Mesothelial cell of epicardium (in vitro differentiated cells): ENCODE measurements at regions not wholly inside any gene's neighbourhood (a gene's known extent, or its start where the extent isn't known, plus 50 kb on each side); places are given as distances from the start of the nearest gene placed in this dataset.

ENCODE experiments used
- DNase-seq, 2 experiments: peaks; one replicate each; pipeline ENCODE4 v3.0.0; 2021; ENCODE audit warnings: low spot score in 2 of 2; ENCODE audit not compliant: unreplicated experiment in 2 of 2
- H3K27ac Mint-ChIP-seq: 2 replicates; pipeline ENCODE4 v1.8.0; 2021; ENCODE audit warnings: mixed read lengths
- H3K27me3 Mint-ChIP-seq: 2 replicates; pipeline ENCODE4 v1.8.0; 2021; ENCODE audit warnings: low read depth, mixed read lengths
- H3K36me3 Mint-ChIP-seq: 2 replicates; pipeline ENCODE4 v1.8.0; 2021; ENCODE audit warnings: mixed read lengths
- H3K4me1 Mint-ChIP-seq: 2 replicates; pipeline ENCODE4 v1.8.0; 2021; ENCODE audit warnings: mixed read lengths
- H3K4me3 Mint-ChIP-seq: 2 replicates; pipeline ENCODE4 v1.8.0; 2021; ENCODE audit warnings: mild to moderate bottlenecking, moderate library complexity, mixed read lengths
- H3K9me3 Mint-ChIP-seq: 2 replicates; pipeline ENCODE4 v1.8.0; 2021; ENCODE audit warnings: mixed read lengths
- CTCF ChIP-seq: fragments of 200-600 bp; sonication (generic); IDR thresholded peaks from one replicate; pipeline ENCODE4 v1.5.0; 2021; ENCODE audit warnings: antibody characterized with exemption; ENCODE audit not compliant: unreplicated experiment

- DNase-seq: no peak
- no peaks in the 10 kb centered on the region for H3K36me3 Mint-ChIP-seq
- H3K4me1 Mint-ChIP-seq: peaks cover 6% of the 10 kb centered on the region
- H3K9me3 Mint-ChIP-seq: no peaks in the 10 kb centered on the region
- peaks cover 1% of the 10 kb centered on the region for H3K27me3 Mint-ChIP-seq
- no peak overlapping the region for H3K4me3 Mint-ChIP-seq
- no peak for TF ChIP-seq CTCF
- H3K27ac Mint-ChIP-seq: no peak overlapping the region
Measured at GRCh38 chr13:108426893-108427292, 157.4 kb downstream of the TNFSF13B start.

DNA sequence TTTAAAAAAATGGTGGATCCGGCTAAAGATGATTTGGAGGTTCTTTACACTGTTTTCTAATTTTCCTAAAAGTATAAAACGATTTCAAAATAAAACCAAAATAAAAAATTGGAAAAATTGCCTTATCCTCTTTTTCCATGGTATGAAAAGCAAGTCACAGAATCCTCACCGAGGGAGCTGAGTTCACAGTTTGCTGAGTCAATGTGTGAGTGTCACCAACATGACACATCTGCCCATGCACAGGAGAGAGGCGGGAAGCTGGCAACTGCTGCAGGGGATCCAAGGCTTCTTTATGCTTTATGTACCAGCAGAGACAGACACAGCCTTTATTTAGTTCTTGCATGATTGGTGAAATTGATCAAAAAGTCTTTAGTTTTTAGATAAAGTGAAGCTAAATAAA is 157.8 kb downstream of the TNFSF13B start:
- Mint-ChIP-seq H3K4me1 (peaks cover 6% of the 10 kb centered on the region), H3K27me3 (peaks cover 1% of the 10 kb centered on the region), H3K36me3 (no peaks in the 10 kb centered on the region), H3K4me3 (no peak overlapping the region), H3K27ac (no peak overlapping the region), H3K9me3 (no peaks in the 10 kb centered on the region)
- no peak for TF ChIP-seq CTCF
- DNase-seq: no peak

GRCh38 chr13:108428691-108429090 is 159.2 kb downstream of the TNFSF13B start:
- H3K36me3 Mint-ChIP-seq: no peaks in the 10 kb centered on the region
- TF ChIP-seq CTCF: no peak
- peaks cover 1% of the 10 kb centered on the region for H3K27me3 Mint-ChIP-seq
- no peak overlapping the region for H3K4me3 Mint-ChIP-seq
- peaks cover 6% of the 10 kb centered on the region for H3K4me1 Mint-ChIP-seq
- no peaks in the 10 kb centered on the region for H3K9me3 Mint-ChIP-seq
- DNase-seq: no peak
- no peak overlapping the region for H3K27ac Mint-ChIP-seq

- Mint-ChIP-seq H3K36me3 (no peaks in the 10 kb centered on the region), H3K4me1 (no peaks in the 10 kb centered on the region), H3K4me3 (no peak overlapping the region), H3K9me3 (no peaks in the 10 kb centered on the region), H3K27ac (no peak overlapping the region), H3K27me3 (peaks cover 12% of the 10 kb centered on the region)
- TF ChIP-seq CTCF: no peak
- no peak for DNase-seq
Measured at GRCh38 chr13:108433976-108434755, 164.6 kb downstream of the TNFSF13B start.

DNA sequence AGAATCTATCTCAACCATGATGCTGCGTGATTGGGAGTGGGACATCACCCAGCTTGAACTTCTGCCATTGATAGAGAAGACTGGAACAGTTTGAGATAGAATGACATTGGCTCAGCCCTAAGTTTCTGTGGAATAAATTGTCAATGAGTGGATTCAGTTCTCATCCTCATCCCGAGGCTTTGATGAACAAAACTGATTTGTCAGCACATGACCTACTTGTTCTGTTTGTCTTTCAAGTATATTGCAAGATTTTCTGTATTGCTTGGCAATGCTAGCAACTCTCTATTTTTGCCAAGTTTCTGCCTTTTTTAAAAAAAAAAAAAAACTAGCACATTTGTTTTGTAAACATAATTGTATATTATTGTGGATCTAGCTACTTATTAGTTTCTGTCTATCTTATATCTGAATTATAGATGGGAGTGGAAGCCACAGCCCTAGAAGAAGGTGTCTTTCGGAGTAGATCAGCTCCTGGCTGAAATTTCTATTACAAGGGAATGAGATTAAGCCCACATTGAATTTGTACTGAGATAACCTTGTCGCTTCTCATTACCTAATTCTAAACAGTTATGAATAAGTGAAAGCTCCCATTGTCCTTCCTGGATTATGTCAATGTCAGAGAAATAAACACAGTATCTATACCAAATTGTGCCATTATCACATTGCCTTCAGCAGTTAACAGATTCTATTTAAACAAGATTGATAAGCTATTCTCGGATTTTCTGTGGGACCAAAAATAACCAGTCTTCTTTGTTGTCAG is 166.1 kb downstream of the TNFSF13B start:
- H3K4me3 Mint-ChIP-seq: no peak overlapping the region
- DNase-seq: no peak
- H3K4me1 Mint-ChIP-seq: no peaks in the 10 kb centered on the region
- H3K36me3 Mint-ChIP-seq: no peaks in the 10 kb centered on the region
- TF ChIP-seq CTCF: no peak
- H3K27ac Mint-ChIP-seq: no peak overlapping the region
- peaks cover 18% of the 10 kb centered on the region for H3K27me3 Mint-ChIP-seq
- no peaks in the 10 kb centered on the region for H3K9me3 Mint-ChIP-seq
